ENCODE measurements at regions not wholly inside any gene's neighbourhood (a gene's known extent, or its start where the extent isn't known, plus 50 kb on each side); places are given as distances from the start of the nearest gene placed in this dataset.
A peak's percentile ranks its signal among the peaks of the same experiment; 100 is the strongest.

- peaks cover 0 to 37% (median 12%) of the 10 kb centered on the region in 4 donors for H3K4me1 ChIP-seq
- intact Hi-C loops (cut with DNase I): no loop called here
- no peaks in the 10 kb centered on the region for H3K27me3 ChIP-seq
- no peaks in the 10 kb centered on the region for H3K36me3 ChIP-seq
- ATAC-seq (peak in 2 of 4 donors; percentile 18 to 58), DNase-seq (no peak)
- no peaks in the 10 kb centered on the region for H3K9me3 ChIP-seq
- WGBS (ENCODE audit: insufficient coverage, low coverage, low lambda C conversion rate, missing lambda C conversion rate): 24% methylated on average over 3 of the region's 3 CpGs
- H3K27ac ChIP-seq: peak overlapping the region in 1 of 3 donors; percentile 9
- TF ChIP-seq POLR2A (IDR thresholded peaks at IDR 0.05): no peak
- TF ChIP-seq CTCF (IDR thresholded peaks at IDR 0.05): no peak
- no peak overlapping the region for H3K4me3 ChIP-seq
Measured at GRCh38 chr2:63658176-63658968, 69.6 kb downstream of the MDH1 start.

- DNase-seq (no peak), ATAC-seq (peak in 1 of 4 donors; percentile 16)
- Histone ChIP-seq H3K4me3 (no peak overlapping the region), H3K27ac (no peak overlapping the region), H3K36me3 (no peaks in the 10 kb centered on the region), H3K27me3 (no peaks in the 10 kb centered on the region), H3K9me3 (no peaks in the 10 kb centered on the region), H3K4me1 (peaks cover 0 to 47% (median 15%) of the 10 kb centered on the region in 4 donors)
- intact Hi-C loops (cut with DNase I): no loop called here
- TF ChIP-seq CTCF (IDR thresholded peaks at IDR 0.05) (no peak), POLR2A (IDR thresholded peaks at IDR 0.05) (no peak)
Measured at GRCh38 chr2:63660060-63660459, 71.3 kb downstream of the MDH1 start.

GRCh38 chr2:63661076-63661475 is 72.3 kb downstream of the MDH1 start:
- Histone ChIP-seq H3K4me1 (peaks cover 0 to 47% (median 15%) of the 10 kb centered on the region in 4 donors), H3K27me3 (no peaks in the 10 kb centered on the region), H3K36me3 (no peaks in the 10 kb centered on the region), H3K27ac (no peak overlapping the region), H3K9me3 (no peaks in the 10 kb centered on the region), H3K4me3 (no peak overlapping the region)
- DNase-seq (no peak), ATAC-seq (no peak)
- no peak for TF ChIP-seq CTCF (IDR thresholded peaks at IDR 0.05)
- TF ChIP-seq POLR2A (IDR thresholded peaks at IDR 0.05): no peak
- intact Hi-C loops (cut with DNase I): no loop called here

- DNase-seq (no peak), ATAC-seq (peak; percentile 16 to 58 (median 34))
- no peaks in the 10 kb centered on the region for H3K36me3 ChIP-seq
- peak overlapping the region in 2 of 3 donors; percentile 56 to 75 for H3K27ac ChIP-seq
- intact Hi-C loops (cut with DNase I): no loop called here
- H3K4me1 ChIP-seq: peaks cover 0 to 48% (median 15%) of the 10 kb centered on the region in 4 donors
- H3K27me3 ChIP-seq: no peaks in the 10 kb centered on the region
- WGBS (ENCODE audit: insufficient coverage, low coverage, low lambda C conversion rate, missing lambda C conversion rate): 49% methylated on average over 3 of the region's 3 CpGs
- no peak overlapping the region for H3K4me3 ChIP-seq
- no peaks in the 10 kb centered on the region for H3K9me3 ChIP-seq
- TF ChIP-seq POLR2A (IDR thresholded peaks at IDR 0.05): no peak
- TF ChIP-seq CTCF (IDR thresholded peaks at IDR 0.05): no peak
Measured at GRCh38 chr2:63662028-63662804, 73.5 kb downstream of the MDH1 start.
